WTC11 (cell line): ENCODE measurements at regions not wholly inside any gene's neighbourhood (a gene's known extent, or its start where the extent isn't known, plus 50 kb on each side); places are given as distances from the start of the nearest gene placed in this dataset.
"Not testable (repeated sequence)": the region's sequence is repeated elsewhere in the genome, so short reads cannot be mapped to it uniquely, and the experiment has no call there.

Experiments used
- ESRRA ChIP-seq: sonication (generic); formaldehyde crosslinking; IDR thresholded peaks from 2 replicates; pipeline ENCODE4 v1.8.1; 2022; ENCODE audit warnings: mild to moderate bottlenecking, missing genetic modification reagents, borderline replicate concordance
- JUN ChIP-seq: sonication (generic); formaldehyde crosslinking; IDR thresholded peaks from 2 replicates; pipeline ENCODE4 v1.8.0; 2023; ENCODE audit warnings: mild to moderate bottlenecking, missing genetic modification reagents
- NR1H2 ChIP-seq: sonication (generic); formaldehyde crosslinking; IDR thresholded peaks from 2 replicates; pipeline ENCODE4 v1.9.0; 2021; ENCODE audit warnings: mild to moderate bottlenecking, moderate library complexity, missing genetic modification reagents
- PRDM15 ChIP-seq: sonication (generic); formaldehyde crosslinking; IDR thresholded peaks from 2 replicates; pipeline ENCODE4 v1.8.0; 2022; ENCODE audit warnings: missing genetic modification reagents
- SP1 ChIP-seq: sonication (generic); formaldehyde crosslinking; conservative IDR thresholded peaks from 2 replicates; pipeline ENCODE4 v1.8.1; 2022; ENCODE audit warnings: missing genetic modification reagents
- USF2 ChIP-seq: sonication (generic); formaldehyde crosslinking; IDR thresholded peaks from 2 replicates; pipeline ENCODE4 v1.8.1; 2023; ENCODE audit warnings: mild to moderate bottlenecking, missing genetic modification reagents, moderate library complexity
- ZBTB21 ChIP-seq: sonication (generic); formaldehyde crosslinking; IDR thresholded peaks from 2 replicates; pipeline ENCODE4 v1.8.1; 2023; ENCODE audit warnings: mild to moderate bottlenecking, missing genetic modification reagents, borderline replicate concordance
- ZNF423 ChIP-seq: fragments of 250-450 bp; sonication (Bioruptor Pico); IDR thresholded peaks from 2 replicates; pipeline ENCODE4 v2.1.2; 2022; ENCODE audit warnings: mild to moderate bottlenecking, moderate library complexity
- TF ChIP-seq, protein P1 (sequence below): fragments of 200-600 bp; IDR thresholded peaks from 2 replicates; pipeline ENCODE4 v1.8.0; 2022; ENCODE audit warnings: antibody characterized with exemption

GRCh38 chr7:121674455-121674854, 198.5 kb upstream of the PTPRZ1 start:
- not testable (repeated sequence) for TF ChIP-seq NR1H2, USF2, JUN, ESRRA, PRDM15, SP1, ZNF423, ZBTB21 (CRISPR knock-in tag)
- TF ChIP-seq, protein P1, sequence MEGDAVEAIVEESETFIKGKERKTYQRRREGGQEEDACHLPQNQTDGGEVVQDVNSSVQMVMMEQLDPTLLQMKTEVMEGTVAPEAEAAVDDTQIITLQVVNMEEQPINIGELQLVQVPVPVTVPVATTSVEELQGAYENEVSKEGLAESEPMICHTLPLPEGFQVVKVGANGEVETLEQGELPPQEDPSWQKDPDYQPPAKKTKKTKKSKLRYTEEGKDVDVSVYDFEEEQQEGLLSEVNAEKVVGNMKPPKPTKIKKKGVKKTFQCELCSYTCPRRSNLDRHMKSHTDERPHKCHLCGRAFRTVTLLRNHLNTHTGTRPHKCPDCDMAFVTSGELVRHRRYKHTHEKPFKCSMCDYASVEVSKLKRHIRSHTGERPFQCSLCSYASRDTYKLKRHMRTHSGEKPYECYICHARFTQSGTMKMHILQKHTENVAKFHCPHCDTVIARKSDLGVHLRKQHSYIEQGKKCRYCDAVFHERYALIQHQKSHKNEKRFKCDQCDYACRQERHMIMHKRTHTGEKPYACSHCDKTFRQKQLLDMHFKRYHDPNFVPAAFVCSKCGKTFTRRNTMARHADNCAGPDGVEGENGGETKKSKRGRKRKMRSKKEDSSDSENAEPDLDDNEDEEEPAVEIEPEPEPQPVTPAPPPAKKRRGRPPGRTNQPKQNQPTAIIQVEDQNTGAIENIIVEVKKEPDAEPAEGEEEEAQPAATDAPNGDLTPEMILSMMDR: not testable (repeated sequence)
